Ureter (tissue), 1 donor: ENCODE measurements at regions not wholly inside any gene's neighbourhood (a gene's known extent, or its start where the extent isn't known, plus 50 kb on each side); places are given as distances from the start of the nearest gene placed in this dataset.
"Not testable (repeated sequence)": the region's sequence is repeated elsewhere in the genome, so short reads cannot be mapped to it uniquely, and the experiment has no call there.

Source experiments
- DNase-seq: peaks from one replicate; pipeline ENCODE4 v3.0.0-alpha.2; 2020; ENCODE audit warnings: low spot score
- donor health status: DM: yes; HTN: yes; CAD: no.

GRCh38 chr10:33612551-33612950, 278.1 kb upstream of the NRP1 start:
- no peak for DNase-seq

GRCh38 chr10:33612116-33612515, 277.6 kb upstream of the NRP1 start:
- DNase-seq: no peak

- no peak for DNase-seq
Observed at GRCh38 chr10:33611423-33611822, 277.0 kb upstream of the NRP1 start.

GRCh38 chr10:33609546-33609945, 275.1 kb upstream of the NRP1 start:
- no peak for DNase-seq

- DNase-seq: no peak
Observed at GRCh38 chr10:33602278-33602677, 267.8 kb upstream of the NRP1 start.

GRCh38 chr10:33600381-33600780, 265.9 kb upstream of the NRP1 start:
- no peak for DNase-seq

GRCh38 chr10:33596422-33596821, 262.0 kb upstream of the NRP1 start:
- DNase-seq: no peak

GRCh38 chr10:33594475-33594874, 260.0 kb upstream of the NRP1 start:
- no peak for DNase-seq

- no peak for DNase-seq
Observed at GRCh38 chr10:33588974-33589600, 254.6 kb upstream of the NRP1 start.

GRCh38 chr10:33584596-33584995, 250.1 kb upstream of the NRP1 start:
- DNase-seq: not testable (repeated sequence)

- DNase-seq: no peak
Observed at GRCh38 chr10:33579996-33580395, 245.5 kb upstream of the NRP1 start.

GRCh38 chr10:33573606-33574005, 239.1 kb upstream of the NRP1 start:
- no peak for DNase-seq

GRCh38 chr10:33571616-33572015, 237.1 kb upstream of the NRP1 start:
- DNase-seq: no peak

- no peak for DNase-seq
Observed at GRCh38 chr10:33570495-33570894, 236.0 kb upstream of the NRP1 start.

GRCh38 chr10:33569702-33570101, 235.2 kb upstream of the NRP1 start:
- no peak for DNase-seq

- DNase-seq: no peak
Observed at GRCh38 chr10:33566426-33566825, 232.0 kb upstream of the NRP1 start.

- no peak for DNase-seq
Observed at GRCh38 chr10:33566001-33566400, 231.5 kb upstream of the NRP1 start.

GRCh38 chr10:33565231-33565630, 230.8 kb upstream of the NRP1 start:
- no peak for DNase-seq

GRCh38 chr10:33559105-33559504, 224.6 kb upstream of the NRP1 start:
- DNase-seq: no peak

GRCh38 chr10:33557313-33557712, 222.8 kb upstream of the NRP1 start:
- DNase-seq: no peak

GRCh38 chr10:33556620-33557019, 222.2 kb upstream of the NRP1 start:
- DNase-seq: no peak

GRCh38 chr10:33556103-33556502, 221.6 kb upstream of the NRP1 start:
- no peak for DNase-seq

GRCh38 chr10:33553748-33554571, 219.5 kb upstream of the NRP1 start:
- DNase-seq: no peak

GRCh38 chr10:33552290-33552689, 217.8 kb upstream of the NRP1 start:
- DNase-seq: no peak
